SKM-1 (cell line): ENCODE measurements at regions not wholly inside any gene's neighbourhood (a gene's known extent, or its start where the extent isn't known, plus 50 kb on each side); places are given as distances from the start of the nearest gene placed in this dataset.
A peak's percentile ranks its signal among the peaks of the same experiment; 100 is the strongest.

Source experiments
- DNase-seq: peaks from one replicate; lab custom pipeline; 2025; ENCODE audit not compliant: unreplicated experiment; lab: John Stamatoyannopoulos, UW

GRCh38 chr20:6831461-6831860, 64.0 kb downstream of the BMP2 start:
- DNase-seq: no peak

- no peak for DNase-seq
Observed at GRCh38 chr20:6832811-6833210, 65.3 kb downstream of the BMP2 start.

GRCh38 chr20:6835609-6836008, 68.1 kb downstream of the BMP2 start:
- no peak for DNase-seq

GRCh38 chr20:6836821-6837374, 69.4 kb downstream of the BMP2 start:
- DNase-seq: no peak

- DNase-seq: no peak
Observed at GRCh38 chr20:6837730-6838129, 70.2 kb downstream of the BMP2 start.

GRCh38 chr20:6838181-6838826, 70.8 kb downstream of the BMP2 start:
- no peak for DNase-seq

GRCh38 chr20:6841128-6841527, 73.6 kb downstream of the BMP2 start:
- no peak for DNase-seq

- DNase-seq: no peak
Observed at GRCh38 chr20:6845141-6845540, 77.7 kb downstream of the BMP2 start.

- DNase-seq: no peak
Observed at GRCh38 chr20:6848041-6848440, 80.6 kb downstream of the BMP2 start.

GRCh38 chr20:6848992-6849391, 81.5 kb downstream of the BMP2 start:
- DNase-seq: no peak

- no peak for DNase-seq
Observed at GRCh38 chr20:6851136-6851535, 83.7 kb downstream of the BMP2 start.

GRCh38 chr20:6852478-6852877, 85.0 kb downstream of the BMP2 start:
- DNase-seq: no peak

GRCh38 chr20:6855104-6855503, 87.6 kb downstream of the BMP2 start:
- peak; percentile 14 for DNase-seq

- no peak for DNase-seq
Observed at GRCh38 chr20:6855796-6856195, 88.3 kb downstream of the BMP2 start.

GRCh38 chr20:6857927-6858326, 90.4 kb downstream of the BMP2 start:
- DNase-seq: no peak

- DNase-seq: no peak
Observed at GRCh38 chr20:6863355-6863754, 95.9 kb downstream of the BMP2 start.

GRCh38 chr20:6863798-6864201, 96.3 kb downstream of the BMP2 start:
- DNase-seq: no peak

- no peak for DNase-seq
Observed at GRCh38 chr20:6864740-6865139, 97.3 kb downstream of the BMP2 start.

GRCh38 chr20:6866741-6867140, 99.3 kb downstream of the BMP2 start:
- no peak for DNase-seq

- DNase-seq: no peak
Observed at GRCh38 chr20:6868861-6869260, 101.4 kb downstream of the BMP2 start.

GRCh38 chr20:6870559-6870958, 103.1 kb downstream of the BMP2 start:
- DNase-seq: no peak

- DNase-seq: no peak
Observed at GRCh38 chr20:6877633-6878032, 110.1 kb downstream of the BMP2 start.
